ENCODE measurements at regions not wholly inside any gene's neighbourhood (a gene's known extent, or its start where the extent isn't known, plus 50 kb on each side); places are given as distances from the start of the nearest gene placed in this dataset.

- TF ChIP-seq CTCF (IDR thresholded peaks at IDR 0.05; ENCODE audit: poor library complexity) (no peak), EZH2phosphoT487 (IDR thresholded peaks at IDR 0.05; ENCODE audit: low read depth, severe bottlenecking, unreplicated experiment) (no peak)
Measured at GRCh38 chr1:235919833-235920441, 53.2 kb upstream of the LYST start.

All from hepatocyte (in vitro differentiated cells).